B cell (primary cell): ENCODE measurements at regions not wholly inside any gene's neighbourhood (a gene's known extent, or its start where the extent isn't known, plus 50 kb on each side); places are given as distances from the start of the nearest gene placed in this dataset.

ENCODE experiments used
- ATAC-seq: fragments of 200-7000 bp; cut with Tn5 transposase; one replicate; pipeline ENCODE4 v1.10.0; 2021; ENCODE audit warnings: low read depth, mild to moderate bottlenecking, moderate number of reproducible peaks, moderate library complexity
- CTCF ChIA-PET: fragments of 350-600 bp; sonication (Branson Sonifier 250); formaldehyde crosslinking; loops from one replicate; lab custom pipeline; 2021; ENCODE audit warnings: antibody characterized with exemption, inconsistent platforms; lab: Charles Lee
- POLR2A ChIA-PET: fragments of 350-600 bp; sonication (Branson Sonifier 250); formaldehyde crosslinking; loops from one replicate; lab custom pipeline; 2021; ENCODE audit warnings: antibody characterized with exemption; lab: Charles Lee
- DNase-seq: peaks from one replicate; pipeline ENCODE4 v3.0.0; 2013
- H2AFZ ChIP-seq: 2 replicates; pipeline ENCODE4 v1.6.1; 2012; ENCODE audit warnings: mild to moderate bottlenecking, low read depth, low read length; ENCODE audit not compliant: insufficient read depth, poor library complexity, severe bottlenecking
- H3K27ac ChIP-seq, 2 donors: 1 replicate in 1 of 2; 2 replicates in 1 of 2; pipeline ENCODE4 v1.5.1; 2012 to 2013; ENCODE audit warnings: low read length in 2 of 2, mild to moderate bottlenecking in 2 of 2, moderate library complexity in 1 of 2
- H3K27me3 ChIP-seq, 4 experiments: fragments of 200-600 bp in 1 of 4; sonication (generic) in 1 of 4; replicated peaks in 1 of 4; 1 replicate in 2 of 4; 2 replicates in 2 of 4; pipeline versions ENCODE4 v1.6.1 to v1.7.0; 2013 to 2016; ENCODE audit warnings: low read length in 3 of 4, mild to moderate bottlenecking in 2 of 4, mixed read lengths in 1 of 4, moderate library complexity in 1 of 4; ENCODE audit not compliant: insufficient read depth in 4 of 4, control insufficient read depth in 3 of 4; ENCODE audit errors: control extremely low read depth in 1 of 4
- H3K36me3 ChIP-seq, 2 experiments: replicated peaks in 1 of 2; 1 replicate in 1 of 2; 2 replicates in 1 of 2; pipeline versions ENCODE4 v1.6.1 to v1.7.1; 2013; ENCODE audit warnings: low read length in 1 of 2; ENCODE audit not compliant: insufficient read depth in 2 of 2, control insufficient read depth in 1 of 2; ENCODE audit errors: control extremely low read depth in 1 of 2, extremely low read depth in 1 of 2
- H3K4me1 ChIP-seq, 2 donors: fragments of 200-600 bp in 1 of 2; sonication (generic) in 1 of 2; 1 replicate in 1 of 2; 2 replicates in 1 of 2; pipeline versions ENCODE4 v1.5.1 to v1.6.1; 2013 to 2017; ENCODE audit warnings: low read length in 2 of 2; ENCODE audit not compliant: control insufficient read depth in 2 of 2, insufficient read depth in 2 of 2
- H3K4me2 ChIP-seq: replicated peaks from 2 replicates; pipeline ENCODE3; 2012; ENCODE audit warnings: mild to moderate bottlenecking, low read depth, low read length; ENCODE audit not compliant: poor library complexity, severe bottlenecking
- H3K4me3 ChIP-seq, 5 experiments: fragments of 200-600 bp in 1 of 5; sonication (generic) in 1 of 5; 1 replicate in 3 of 5; 2 replicates in 2 of 5; pipeline versions ENCODE4 v1.5.1 to v1.7.0; 2011 to 2016; ENCODE audit warnings: low read length in 4 of 5, mild to moderate bottlenecking in 4 of 5, low read depth in 2 of 5, control low read depth in 1 of 5, moderate library complexity in 1 of 5; ENCODE audit not compliant: insufficient read depth in 1 of 5; ENCODE audit errors: control extremely low read depth in 1 of 5, extremely low read depth in 1 of 5
- H3K79me2 ChIP-seq: fragments of 200-600 bp; sonication (generic); one replicate; pipeline ENCODE4 v1.6.0; 2016; ENCODE audit warnings: low read length; ENCODE audit not compliant: control insufficient read depth, insufficient read depth
- H3K9ac ChIP-seq: fragments of 200-600 bp; sonication (generic); 2 replicates; pipeline ENCODE4 v1.6.1; 2017; ENCODE audit warnings: mild to moderate bottlenecking, low read length, moderate library complexity
- H3K9me3 ChIP-seq, 3 donors: one replicate each; pipeline versions ENCODE4 v1.6.1 to v1.7.1; 2013; ENCODE audit warnings: low read length in 2 of 3; ENCODE audit not compliant: control insufficient read depth in 2 of 3, insufficient read depth in 1 of 3; ENCODE audit errors: control extremely low read depth in 1 of 3
- H4K20me1 ChIP-seq: 2 replicates; pipeline ENCODE4 v1.6.0; 2012; ENCODE audit warnings: mild to moderate bottlenecking, low read length; ENCODE audit not compliant: insufficient read depth, control insufficient read depth, poor library complexity, severe bottlenecking
- H3K27ac Mint-ChIP-seq: one replicate; pipeline ENCODE4 v1.8.0; 2021; ENCODE audit warnings: mixed read lengths
- H3K27me3 Mint-ChIP-seq: one replicate; pipeline ENCODE4 v1.8.0; 2021; ENCODE audit warnings: mixed read lengths
- H3K4me1 Mint-ChIP-seq: one replicate; pipeline ENCODE4 v1.8.0; 2021; ENCODE audit warnings: mixed read lengths
- H3K4me3 Mint-ChIP-seq: one replicate; pipeline ENCODE4 v1.8.0; 2021; ENCODE audit warnings: mixed read lengths
- H3K9me3 Mint-ChIP-seq: one replicate; pipeline ENCODE4 v1.8.0; 2022; ENCODE audit warnings: mixed read lengths; ENCODE audit not compliant: insufficient read depth
- EZH2 ChIP-seq: IDR thresholded peaks from 2 replicates; pipeline ENCODE4 v1.6.1; 2012; ENCODE audit warnings: borderline replicate concordance, low read depth, mild to moderate bottlenecking, moderate library complexity, low read length; ENCODE audit not compliant: insufficient read depth, poor library complexity, severe bottlenecking
- WGBS: methylation state at CpG from one replicate; pipeline ENCODE4 v1.1.5; 2013; ENCODE audit warnings: missing lambda C conversion rate; ENCODE audit not compliant: insufficient coverage; 5-methylcytosine and 5-hydroxymethylcytosine counted together
- intact Hi-C: fragments of 100-400 bp; cut with micrococcal nuclease; formaldehyde crosslinking; loops from one replicate; pipeline ENCODE4 v1.10.0; 2022
- TF ChIP-seq, protein P1 (sequence below): fragments of 200-600 bp; IDR thresholded peaks from one replicate; pipeline ENCODE4 v1.8.0; 2022; ENCODE audit warnings: antibody characterized with exemption, mild to moderate bottlenecking

DNA sequence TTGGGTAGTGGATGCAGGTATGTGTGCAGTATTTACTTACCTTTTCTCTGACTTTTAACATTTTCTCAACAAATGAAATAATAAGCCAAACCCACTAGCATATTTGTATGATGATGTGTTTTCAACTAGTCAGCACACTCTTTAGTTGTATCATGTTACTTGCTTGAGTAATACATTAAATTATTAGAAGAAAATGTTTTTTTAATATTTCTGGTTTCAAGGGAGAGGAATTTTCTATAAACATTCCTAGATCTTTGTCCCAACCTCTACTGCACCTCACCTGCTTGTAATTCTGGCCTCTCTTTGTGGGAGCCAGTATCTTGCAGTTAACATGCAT lies 161.8 kb upstream of the CBLB start:
- H3K27ac ChIP-seq, result no peak overlapping the region
- no peaks in the 10 kb centered on the region for H3K4me1 ChIP-seq
- no peak overlapping the region for H3K9ac ChIP-seq
- no peak overlapping the region for H3K27ac Mint-ChIP-seq
- H3K79me2 ChIP-seq, result no peaks in the 10 kb centered on the region
- H4K20me1 ChIP-seq, result no peaks in the 10 kb centered on the region
- ATAC-seq (no peak), DNase-seq (no peak)
- H3K36me3 ChIP-seq, result no peaks in the 10 kb centered on the region
- H2AFZ ChIP-seq, result no peak overlapping the region
- CTCF ChIA-PET, result no interaction called here
- POLR2A ChIA-PET, result no interaction called here
- H3K4me1 Mint-ChIP-seq, result no peaks in the 10 kb centered on the region
- H3K4me2 ChIP-seq, result no peak overlapping the region
- H3K9me3 Mint-ChIP-seq, result no peaks in the 10 kb centered on the region
- intact Hi-C loops, result no loop called here
- H3K9me3 ChIP-seq, result no peaks in the 10 kb centered on the region
- no peak overlapping the region for H3K4me3 ChIP-seq
- no peaks in the 10 kb centered on the region for H3K27me3 Mint-ChIP-seq
- TF ChIP-seq EZH2, result no peak
- no peaks in the 10 kb centered on the region for H3K27me3 ChIP-seq
- H3K4me3 Mint-ChIP-seq, result no peak overlapping the region

DNA sequence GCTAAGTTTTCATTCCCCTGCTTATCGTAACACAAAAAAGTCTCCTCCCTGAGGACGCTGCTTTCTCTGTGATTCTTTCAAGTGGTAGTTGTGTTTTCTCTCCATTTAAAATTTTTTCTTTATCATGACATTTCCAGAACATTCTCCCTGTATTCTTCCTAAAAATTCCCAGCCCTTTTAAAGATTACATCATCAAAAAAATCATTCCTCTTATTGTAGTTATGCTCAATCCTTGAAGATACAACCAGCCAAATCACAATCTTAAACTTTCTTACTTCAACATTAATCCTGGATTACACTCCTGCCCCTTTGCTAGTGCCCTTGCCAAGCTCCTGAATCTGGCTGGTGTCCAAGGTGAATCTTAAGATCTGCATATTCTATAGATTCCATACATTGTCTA lies 163.7 kb upstream of the CBLB start:
- no peaks in the 10 kb centered on the region for H3K4me1 Mint-ChIP-seq
- H3K4me3 ChIP-seq, result no peak overlapping the region
- no peak overlapping the region for H3K27ac Mint-ChIP-seq
- H3K36me3 ChIP-seq, result no peaks in the 10 kb centered on the region
- WGBS, result no CpG with 5 or more reads among the region's 2 CpGs
- H3K4me1 ChIP-seq, result no peaks in the 10 kb centered on the region
- no peaks in the 10 kb centered on the region for H3K79me2 ChIP-seq
- POLR2A ChIA-PET, result no interaction called here
- no peak for ATAC-seq
- H3K9ac ChIP-seq, result no peak overlapping the region
- TF ChIP-seq EZH2, result no peak
- TF ChIP-seq, protein P1, sequence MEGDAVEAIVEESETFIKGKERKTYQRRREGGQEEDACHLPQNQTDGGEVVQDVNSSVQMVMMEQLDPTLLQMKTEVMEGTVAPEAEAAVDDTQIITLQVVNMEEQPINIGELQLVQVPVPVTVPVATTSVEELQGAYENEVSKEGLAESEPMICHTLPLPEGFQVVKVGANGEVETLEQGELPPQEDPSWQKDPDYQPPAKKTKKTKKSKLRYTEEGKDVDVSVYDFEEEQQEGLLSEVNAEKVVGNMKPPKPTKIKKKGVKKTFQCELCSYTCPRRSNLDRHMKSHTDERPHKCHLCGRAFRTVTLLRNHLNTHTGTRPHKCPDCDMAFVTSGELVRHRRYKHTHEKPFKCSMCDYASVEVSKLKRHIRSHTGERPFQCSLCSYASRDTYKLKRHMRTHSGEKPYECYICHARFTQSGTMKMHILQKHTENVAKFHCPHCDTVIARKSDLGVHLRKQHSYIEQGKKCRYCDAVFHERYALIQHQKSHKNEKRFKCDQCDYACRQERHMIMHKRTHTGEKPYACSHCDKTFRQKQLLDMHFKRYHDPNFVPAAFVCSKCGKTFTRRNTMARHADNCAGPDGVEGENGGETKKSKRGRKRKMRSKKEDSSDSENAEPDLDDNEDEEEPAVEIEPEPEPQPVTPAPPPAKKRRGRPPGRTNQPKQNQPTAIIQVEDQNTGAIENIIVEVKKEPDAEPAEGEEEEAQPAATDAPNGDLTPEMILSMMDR, result no peak
- H3K4me2 ChIP-seq, result no peak overlapping the region
- intact Hi-C loops, result no loop called here
- no peaks in the 10 kb centered on the region for H4K20me1 ChIP-seq
- DNase-seq, result no peak
- H3K27ac ChIP-seq, result no peak overlapping the region
- H2AFZ ChIP-seq, result no peak overlapping the region
- H3K9me3 Mint-ChIP-seq, result no peaks in the 10 kb centered on the region
- H3K27me3 Mint-ChIP-seq, result no peaks in the 10 kb centered on the region
- H3K9me3 ChIP-seq, result no peaks in the 10 kb centered on the region
- CTCF ChIA-PET, result no interaction called here
- no peak overlapping the region for H3K4me3 Mint-ChIP-seq
- H3K27me3 ChIP-seq, result no peaks in the 10 kb centered on the region
